GM23338 (cell line): ENCODE measurements at regions not wholly inside any gene's neighbourhood (a gene's known extent, or its start where the extent isn't known, plus 50 kb on each side); places are given as distances from the start of the nearest gene placed in this dataset.

Experiments used
- CREB1 ChIP-seq: fragments of 250-450 bp; sonication (Bioruptor Pico); IDR thresholded peaks from 2 replicates; pipeline ENCODE4 v1.5.0; 2020; ENCODE audit warnings: low read depth, mild to moderate bottlenecking, moderate library complexity
- CTCF ChIP-seq, 2 experiments: fragments of 200-600 bp in 1 of 2; sonication (generic) in 1 of 2; conservative IDR thresholded peaks; 2 replicates each; pipeline versions ENCODE4 v1.5.1 to v1.6.1; 2016 to 2017; ENCODE audit warnings: antibody characterized with exemption in 2 of 2, low read depth in 2 of 2, mild to moderate bottlenecking in 2 of 2, moderate library complexity in 1 of 2
- ETS1 ChIP-seq: IDR thresholded peaks from 2 replicates; pipeline ENCODE4 v1.6.1; 2016; ENCODE audit warnings: antibody characterized with exemption
- EZH2 ChIP-seq: fragments of 200-600 bp; sonication (generic); IDR thresholded peaks from one replicate; pipeline ENCODE4 v1.8.0; 2017; ENCODE audit warnings: antibody characterized with exemption, mild to moderate bottlenecking, low read depth; ENCODE audit not compliant: unreplicated experiment
- EZH2phosphoT487 ChIP-seq: fragments of 200-600 bp; sonication (generic); IDR thresholded peaks from one replicate; pipeline ENCODE4 v1.8.1; 2018; ENCODE audit warnings: antibody characterized with exemption; ENCODE audit not compliant: unreplicated experiment
- JUNB ChIP-seq: IDR thresholded peaks from one replicate; pipeline ENCODE4 v1.6.1; 2016; ENCODE audit warnings: antibody characterized with exemption; ENCODE audit not compliant: unreplicated experiment
- NANOG ChIP-seq: IDR thresholded peaks from 2 replicates; pipeline ENCODE4 v1.6.1; 2016; ENCODE audit warnings: antibody characterized with exemption, borderline replicate concordance
- POLR2AphosphoS5 ChIP-seq: IDR thresholded peaks from 2 replicates; pipeline ENCODE4 v1.6.1; 2016; ENCODE audit warnings: antibody characterized with exemption, low read depth
- REST ChIP-seq: IDR thresholded peaks from one replicate; pipeline ENCODE4 v1.6.1; 2018; ENCODE audit warnings: antibody characterized with exemption; ENCODE audit not compliant: unreplicated experiment
- STAT1 ChIP-seq: IDR thresholded peaks from one replicate; pipeline ENCODE4 v1.6.1; 2016; ENCODE audit warnings: antibody characterized with exemption; ENCODE audit not compliant: unreplicated experiment
- ZNF114 ChIP-seq: fragments of 250-450 bp; sonication (Bioruptor Pico); IDR thresholded peaks from 2 replicates; pipeline ENCODE4 v1.5.0; 2020; ENCODE audit warnings: mild to moderate bottlenecking, moderate library complexity
- ZNF331 ChIP-seq: fragments of 250-450 bp; sonication (Bioruptor Pico); IDR thresholded peaks from 2 replicates; pipeline ENCODE4 v1.5.0; 2020; ENCODE audit warnings: low read depth, mild to moderate bottlenecking, moderate library complexity

- TF ChIP-seq CTCF (conservative IDR thresholded peaks at IDR 0.05; ENCODE audit: low read depth in 2 of 2) (no peak), EZH2 (no peak), REST (no peak), POLR2AphosphoS5 (no peak), EZH2phosphoT487 (no peak), ETS1 (no peak), CREB1 (no peak), ZNF331 (CRISPR knock-in tag) (no peak), NANOG (no peak), ZNF114 (no peak), STAT1 (no peak), JUNB (no peak)
Observed at GRCh38 chr12:76636121-76636692, 76.6 kb upstream of the OSBPL8 start.
